NB4 (cell line): ENCODE measurements at regions not wholly inside any gene's neighbourhood (a gene's known extent, or its start where the extent isn't known, plus 50 kb on each side); places are given as distances from the start of the nearest gene placed in this dataset.
"Not testable (repeated sequence)": the region's sequence is repeated elsewhere in the genome, so short reads cannot be mapped to it uniquely, and the experiment has no call there.

ENCODE experiments used
- DNase-seq: peaks from one replicate; pipeline ENCODE4 v3.0.0; 2010; ENCODE audit warnings: low read depth
- H3K4me3 ChIP-seq: one replicate; pipeline ENCODE4 v1.5.1; 2011; ENCODE audit warnings: mild to moderate bottlenecking, low read depth, low read length, moderate library complexity
- CTCF ChIP-seq: IDR thresholded peaks from one replicate; pipeline ENCODE4 v1.5.1; 2012; ENCODE audit warnings: low read depth, low read length
- MAX ChIP-seq: IDR thresholded peaks from 2 replicates; pipeline ENCODE4 v1.6.1; 2011; ENCODE audit warnings: low read depth, low read length
- MYC ChIP-seq: IDR thresholded peaks from 2 replicates; pipeline ENCODE4 v1.6.1; 2011; ENCODE audit warnings: low read depth, low read length
- POLR2A ChIP-seq: IDR thresholded peaks from 2 replicates; pipeline ENCODE4 v1.6.1; 2011; ENCODE audit warnings: mild to moderate bottlenecking; ENCODE audit not compliant: insufficient read length; ENCODE audit errors: extremely low read depth

GRCh38 chrX:3440981-3441380, 94.5 kb upstream of the MXRA5 start:
- TF ChIP-seq MAX (no peak), POLR2A (no peak), MYC (no peak), CTCF (no peak)
- no peak for DNase-seq
- no peak overlapping the region for H3K4me3 ChIP-seq

GRCh38 chrX:3435916-3436315, 89.5 kb upstream of the MXRA5 start:
- DNase-seq, H3K4me3 ChIP-seq: not testable (repeated sequence)

GRCh38 chrX:3435057-3435456, 88.6 kb upstream of the MXRA5 start:
- TF ChIP-seq MYC (no peak), MAX (no peak), CTCF (no peak), POLR2A (no peak)
- H3K4me3 ChIP-seq = no peak overlapping the region
- no peak for DNase-seq

- H3K4me3 ChIP-seq = no peak overlapping the region
- TF ChIP-seq MAX = no peak
- TF ChIP-seq MYC = no peak
- TF ChIP-seq POLR2A = no peak
- TF ChIP-seq CTCF = no peak
- no peak for DNase-seq
These were observed 82.3 kb upstream of the MXRA5 start for GRCh38 chrX:3428792-3429191.

- TF ChIP-seq CTCF (no peak), MAX (no peak), MYC (no peak), POLR2A (no peak)
- no peak overlapping the region for H3K4me3 ChIP-seq
- DNase-seq = no peak
These were observed 80.1 kb upstream of the MXRA5 start for GRCh38 chrX:3426552-3426951.

GRCh38 chrX:3425031-3425430, 78.6 kb upstream of the MXRA5 start:
- TF ChIP-seq POLR2A = no peak
- no peak for TF ChIP-seq CTCF
- no peak for TF ChIP-seq MYC
- no peak for TF ChIP-seq MAX
- no peak for DNase-seq

More at GRCh38 chrX:3425031-3425430, 78.6 kb upstream of the MXRA5 start:
- H3K4me3 ChIP-seq = no peak overlapping the region
